ENCODE measurements at regions not wholly inside any gene's neighbourhood (a gene's known extent, or its start where the extent isn't known, plus 50 kb on each side); places are given as distances from the start of the nearest gene placed in this dataset.
"Not testable (repeated sequence)": the region's sequence is repeated elsewhere in the genome, so short reads cannot be mapped to it uniquely, and the experiment has no call there.

DNA sequence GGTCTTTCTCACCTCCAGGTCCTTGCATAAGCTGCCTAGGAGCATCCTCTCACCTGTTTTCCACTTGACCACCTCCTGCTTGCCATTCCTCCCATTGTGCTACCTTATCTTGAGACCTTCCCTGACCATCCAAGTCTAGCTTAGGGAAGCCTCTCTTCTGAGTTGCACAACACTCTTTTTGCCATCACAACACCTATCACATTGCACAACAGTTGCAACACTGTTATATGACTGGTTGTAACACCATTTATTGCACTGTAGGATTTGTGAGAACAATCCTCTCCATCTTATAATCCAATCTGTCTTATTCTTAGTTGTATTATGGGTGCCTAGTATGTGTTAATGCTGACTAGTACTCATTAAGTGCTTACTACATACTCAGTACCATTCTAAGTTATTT lies 488.7 kb downstream of the OMA1 start:
- H3K27me3 ChIP-seq (ENCODE audit: low read length) = no peaks in the 10 kb centered on the region

GRCh38 chr1:58051187-58051586 lies 495.3 kb downstream of the OMA1 start:
- POLR2A ChIA-PET (ENCODE audit: unreplicated experiment); CTCF ChIA-PET: not testable (repeated sequence)

More for the DNA sequence above, 488.7 kb downstream of the OMA1 start:
- Histone ChIP-seq H2AFZ (ENCODE audit: low read length) (no peak overlapping the region), H3K9ac (ENCODE audit: low read length) (no peak overlapping the region), H3K27ac (ENCODE audit: low read length) (no peak overlapping the region), H3K4me1 (ENCODE audit: insufficient read depth, low read length) (no peaks in the 10 kb centered on the region), H3K36me3 (ENCODE audit: low read depth, low read length) (no peaks in the 10 kb centered on the region), H3K9me3 (ENCODE audit: low read length) (0 out of 2 replicates have a peak, but pooled peaks cover 3% of the 10 kb centered on the region), H3F3A (ENCODE audit: low read length, unreplicated experiment) (no peaks in the 10 kb centered on the region), H3K4me2 (ENCODE audit: low read length) (no peak overlapping the region), H3K4me3 (ENCODE audit: low read length) (no peak overlapping the region), H3K79me2 (ENCODE audit: low read length) (no peaks in the 10 kb centered on the region), H4K20me1 (ENCODE audit: low read length) (no peaks in the 10 kb centered on the region), H3K9me2 (replicated peaks; ENCODE audit: low read length) (no peaks in the 10 kb centered on the region)
- ChIA-PET CTCF (no interaction called here), POLR2A (ENCODE audit: unreplicated experiment) (no interaction called here)
- no peak for DNase-seq
- ATAC-seq = no peak
- no TSS peak for BruUV-seq (replicated peaks)
- intact Hi-C loops (cut with micrococcal nuclease) = no loop called here
- TF ChIP-seq EZH2phosphoT487 (IDR thresholded peaks at IDR 0.05; ENCODE audit: borderline replicate concordance, low read length) (no peak), CTCF (conservative IDR thresholded peaks at IDR 0.05; ENCODE audit: low read depth, low read length) (no peak), EZH2 (IDR thresholded peaks at IDR 0.05; ENCODE audit: low read length, unreplicated experiment) (no peak)

DNA sequence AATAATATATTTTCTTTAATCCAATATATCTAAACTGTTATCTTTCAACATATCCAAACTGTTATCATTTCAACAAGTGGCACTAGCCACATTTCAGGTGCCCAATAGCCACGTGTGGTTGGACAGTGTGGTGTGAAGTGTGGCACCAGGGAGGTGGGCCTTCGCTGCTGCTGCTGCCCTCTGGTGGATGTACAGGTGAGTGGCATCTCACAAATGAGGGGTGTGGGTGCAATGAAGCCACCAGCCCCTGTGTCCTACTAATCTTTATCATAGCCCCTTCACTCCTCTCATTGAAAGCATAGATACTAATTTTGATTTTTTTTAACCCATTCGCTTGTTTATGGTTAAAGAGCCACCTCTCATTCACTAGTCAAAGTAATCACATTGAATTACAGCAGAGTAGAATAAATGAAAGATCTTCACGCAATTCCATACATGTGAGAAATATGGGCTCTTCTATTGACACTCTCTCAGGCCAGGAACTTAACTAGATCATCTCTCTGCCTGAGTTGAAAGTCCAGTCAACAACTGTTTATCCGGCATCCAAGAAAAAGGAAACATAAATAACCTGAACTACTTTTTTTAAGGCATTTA lies 499.2 kb downstream of the OMA1 start:
- no peaks in the 10 kb centered on the region for H3K4me1 ChIP-seq (ENCODE audit: insufficient read depth, low read length)
- ChIA-PET POLR2A (ENCODE audit: unreplicated experiment) (no interaction called here), CTCF (no interaction called here)
- no TSS peak for BruUV-seq (replicated peaks)
- peak; percentile 14 for DNase-seq
- H3K4me2 ChIP-seq (ENCODE audit: low read length) = no peak overlapping the region
- H3K9me2 ChIP-seq (replicated peaks; ENCODE audit: low read length) = no peaks in the 10 kb centered on the region
- H3K27ac ChIP-seq (ENCODE audit: low read length) = no peak overlapping the region
- H3K36me3 ChIP-seq (ENCODE audit: low read depth, low read length) = no peaks in the 10 kb centered on the region
- H4K20me1 ChIP-seq (ENCODE audit: low read length) = no peaks in the 10 kb centered on the region
- no peak for ATAC-seq
- no peaks in the 10 kb centered on the region for H3F3A ChIP-seq (ENCODE audit: low read length, unreplicated experiment)
- no peaks in the 10 kb centered on the region for H3K9me3 ChIP-seq (ENCODE audit: low read length)
- intact Hi-C loops (cut with micrococcal nuclease) = loop anchor here (5.0 kb wide), 1 partner anchor 1215 kb away; no protein-coding TSS in a partner anchor
- no peak overlapping the region for H3K9ac ChIP-seq (ENCODE audit: low read length)
- no peaks in the 10 kb centered on the region for H3K79me2 ChIP-seq (ENCODE audit: low read length)
- no peak overlapping the region for H2AFZ ChIP-seq (ENCODE audit: low read length)
- no peaks in the 10 kb centered on the region; the same call in 1 of the 2 replicates for H3K27me3 ChIP-seq (ENCODE audit: low read length)
- TF ChIP-seq CTCF (conservative IDR thresholded peaks at IDR 0.05; ENCODE audit: low read depth, low read length) = peak; percentile 62
- no peak for TF ChIP-seq EZH2phosphoT487 (IDR thresholded peaks at IDR 0.05; ENCODE audit: borderline replicate concordance, low read length)
- TF ChIP-seq EZH2 (IDR thresholded peaks at IDR 0.05; ENCODE audit: low read length, unreplicated experiment) = no peak
- no peak overlapping the region for H3K4me3 ChIP-seq (ENCODE audit: low read length)

More at GRCh38 chr1:58051187-58051586, 495.3 kb downstream of the OMA1 start:
- H3K27ac ChIP-seq (ENCODE audit: low read length); intact Hi-C loops (cut with micrococcal nuclease); H3K27me3 ChIP-seq (ENCODE audit: low read length); H3F3A ChIP-seq (ENCODE audit: low read length, unreplicated experiment); H3K9me3 ChIP-seq (ENCODE audit: low read length); BruUV-seq (replicated peaks); H3K4me3 ChIP-seq (ENCODE audit: low read length); H3K36me3 ChIP-seq (ENCODE audit: low read depth, low read length); ATAC-seq; H3K9ac ChIP-seq (ENCODE audit: low read length); DNase-seq; H3K4me1 ChIP-seq (ENCODE audit: insufficient read depth, low read length); H3K4me2 ChIP-seq (ENCODE audit: low read length); H3K9me2 ChIP-seq (replicated peaks; ENCODE audit: low read length); H4K20me1 ChIP-seq (ENCODE audit: low read length); H3K79me2 ChIP-seq (ENCODE audit: low read length); H2AFZ ChIP-seq (ENCODE audit: low read length): not testable (repeated sequence)

Data from PC-3 (cell line).